ENCODE measurements at regions not wholly inside any gene's neighbourhood (a gene's known extent, or its start where the extent isn't known, plus 50 kb on each side); places are given as distances from the start of the nearest gene placed in this dataset.

- TF ChIP-seq MAFK (IDR thresholded peaks at IDR 0.05; ENCODE audit: low read length), result no peak
- TF ChIP-seq CTCF (IDR thresholded peaks at IDR 0.05 in 2 of 3, conservative IDR thresholded peaks at IDR 0.05 in 1 of 3; ENCODE audit: insufficient read depth in 2 of 3, low read depth in 1 of 3, low read length in 3 of 3), result no peak
- no peak for TF ChIP-seq POLR2A (conservative IDR thresholded peaks at IDR 0.05)
- no peak for TF ChIP-seq ZNF589 (CRISPR knock-in tag; IDR thresholded peaks at IDR 0.05; ENCODE audit: low read depth)
- TF ChIP-seq TAF1 (IDR thresholded peaks at IDR 0.05; ENCODE audit: control insufficient read depth, extremely low read depth, insufficient read depth, low read length, severe bottlenecking), result no peak
- TF ChIP-seq DDX20 (tag; IDR thresholded peaks at IDR 0.05; ENCODE audit: low read depth), result no peak
Measured at GRCh38 chr7:85806321-85806720, 619.5 kb upstream of the SEMA3D start.

Data from K562 (cell line).